ENCODE measurements at regions not wholly inside any gene's neighbourhood (a gene's known extent, or its start where the extent isn't known, plus 50 kb on each side); places are given as distances from the start of the nearest gene placed in this dataset.

DNA sequence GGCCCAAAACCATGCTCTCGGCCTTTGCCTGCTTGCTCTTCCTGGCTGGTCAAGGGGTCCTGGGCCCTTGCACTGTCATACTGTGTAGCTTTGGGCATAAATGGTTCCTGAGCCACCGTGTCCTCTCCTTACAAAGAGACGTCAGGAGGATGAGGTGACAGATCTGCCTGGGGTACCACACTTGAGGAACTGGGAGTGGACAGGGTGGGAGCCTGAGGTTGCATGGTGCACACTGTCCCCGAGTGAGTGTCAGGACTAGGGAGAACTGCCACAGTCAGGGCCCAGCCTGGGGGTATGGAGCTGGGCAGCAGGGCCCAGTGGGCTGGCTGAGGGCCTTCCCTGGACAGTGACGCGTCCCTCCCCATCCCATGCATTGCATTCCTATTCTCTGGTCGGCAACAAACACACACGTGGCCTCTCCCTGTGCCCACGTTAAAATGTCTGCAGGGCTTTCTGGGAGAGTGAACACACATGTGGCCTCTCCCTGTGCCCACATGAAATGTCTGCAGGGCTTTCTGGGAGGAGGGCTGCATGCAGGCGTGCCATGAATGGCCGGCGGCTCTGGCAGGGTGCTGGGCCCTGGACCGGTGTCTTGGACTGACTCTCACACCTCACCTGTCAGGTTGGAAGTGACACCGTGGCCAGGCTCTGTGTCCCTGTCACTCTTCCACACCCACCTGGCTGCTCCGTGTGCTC lies 122.1 kb upstream of the COL5A1 start (continued):
- TF ChIP-seq SP2 (IDR thresholded peaks at IDR 0.05; ENCODE audit: low read length), result no peak
- no peak for TF ChIP-seq POLR2AphosphoS5 (IDR thresholded peaks at IDR 0.05; ENCODE audit: low read depth, low read length)
